Ectodermal cell (in vitro differentiated cells): ENCODE measurements at regions not wholly inside any gene's neighbourhood (a gene's known extent, or its start where the extent isn't known, plus 50 kb on each side); places are given as distances from the start of the nearest gene placed in this dataset.

Source experiments
- H3K27ac ChIP-seq: 2 replicates; pipeline ENCODE4 v1.7.0; 2013; ENCODE audit warnings: mild to moderate bottlenecking, low read depth, low read length; ENCODE audit not compliant: insufficient read depth, poor library complexity, severe bottlenecking
- H3K27me3 ChIP-seq: 2 replicates; pipeline ENCODE4 v1.7.0; 2013; ENCODE audit warnings: mild to moderate bottlenecking, low read length; ENCODE audit not compliant: insufficient read depth, control insufficient read depth, poor library complexity, severe bottlenecking
- H3K36me3 ChIP-seq: one replicate; pipeline ENCODE4 v1.7.0; 2013; ENCODE audit warnings: low read length; ENCODE audit not compliant: control insufficient read depth, insufficient read depth
- H3K4me1 ChIP-seq: one replicate; pipeline ENCODE4 v1.7.0; 2013; ENCODE audit warnings: low read length; ENCODE audit not compliant: control insufficient read depth, insufficient read depth
- H3K4me3 ChIP-seq: 2 replicates; pipeline ENCODE4 v1.7.0; 2013; ENCODE audit warnings: low read depth, low read length, control low read depth; ENCODE audit not compliant: insufficient read depth
- H3K9me3 ChIP-seq: 2 replicates; pipeline ENCODE4 v1.7.0; 2013; ENCODE audit warnings: mild to moderate bottlenecking, low read length, moderate library complexity; ENCODE audit not compliant: control insufficient read depth
- WGBS, 2 experiments: methylation state at CpG; one replicate each; pipeline ENCODE4 v1.1.7; 2013; ENCODE audit warnings: missing lambda C conversion rate in 2 of 2; 5-methylcytosine and 5-hydroxymethylcytosine counted together

GRCh38 chr11:127624306-127624856 is 623.8 kb upstream of the KIRREL3 start:
- H3K27me3 ChIP-seq: no peaks in the 10 kb centered on the region
- no peaks in the 10 kb centered on the region for H3K9me3 ChIP-seq
- 94 to 95% methylated on average over 10 of the region's 10 CpGs for WGBS, 2 experiments
- no peak overlapping the region for H3K4me3 ChIP-seq
- no peaks in the 10 kb centered on the region for H3K36me3 ChIP-seq
- H3K4me1 ChIP-seq: no peaks in the 10 kb centered on the region
- no peak overlapping the region for H3K27ac ChIP-seq

- Histone ChIP-seq H3K27ac (no peak overlapping the region), H3K4me3 (no peak overlapping the region), H3K27me3 (no peaks in the 10 kb centered on the region)
Observed at GRCh38 chr11:127622686-127623085, 622.1 kb upstream of the KIRREL3 start.

GRCh38 chr11:127620671-127621070 is 620.1 kb upstream of the KIRREL3 start:
- Histone ChIP-seq H3K36me3 (no peaks in the 10 kb centered on the region), H3K4me1 (no peaks in the 10 kb centered on the region), H3K9me3 (no peaks in the 10 kb centered on the region), H3K4me3 (no peak overlapping the region), H3K27me3 (no peaks in the 10 kb centered on the region), H3K27ac (no peak overlapping the region)
- WGBS, 2 experiments: 88 to 100% methylated on average over 4 of the region's 4 CpGs

More at GRCh38 chr11:127622686-127623085, 622.1 kb upstream of the KIRREL3 start:
- Histone ChIP-seq H3K4me1 (no peaks in the 10 kb centered on the region), H3K9me3 (no peaks in the 10 kb centered on the region), H3K36me3 (no peaks in the 10 kb centered on the region)

- Histone ChIP-seq H3K27me3 (no peaks in the 10 kb centered on the region), H3K4me3 (no peak overlapping the region), H3K27ac (no peak overlapping the region), H3K36me3 (no peaks in the 10 kb centered on the region), H3K4me1 (no peaks in the 10 kb centered on the region), H3K9me3 (no peaks in the 10 kb centered on the region)
- WGBS, 2 experiments: 91 to 94% methylated on average over 5 of the region's 5 CpGs
Observed at GRCh38 chr11:127619946-127620345, 619.4 kb upstream of the KIRREL3 start.

- Histone ChIP-seq H3K27me3 (no peaks in the 10 kb centered on the region), H3K4me1 (no peaks in the 10 kb centered on the region), H3K36me3 (no peaks in the 10 kb centered on the region), H3K9me3 (no peaks in the 10 kb centered on the region), H3K27ac (no peak overlapping the region), H3K4me3 (no peak overlapping the region)
- 96% methylated on average over 1 of the region's 1 CpG for WGBS, 2 experiments
Observed at GRCh38 chr11:127618721-127619120, 618.2 kb upstream of the KIRREL3 start.

- Histone ChIP-seq H3K9me3 (no peaks in the 10 kb centered on the region), H3K4me3 (no peak overlapping the region), H3K27ac (no peak overlapping the region), H3K36me3 (no peaks in the 10 kb centered on the region), H3K4me1 (peaks cover 2% of the 10 kb centered on the region), H3K27me3 (no peaks in the 10 kb centered on the region)
- WGBS, 2 experiments: 90 to 91% methylated on average over 8 of the region's 8 CpGs
Observed at GRCh38 chr11:127616158-127616557, 615.6 kb upstream of the KIRREL3 start.

- H3K27me3 ChIP-seq: no peaks in the 10 kb centered on the region
- H3K36me3 ChIP-seq: no peaks in the 10 kb centered on the region
- WGBS, 2 experiments: 78 to 83% methylated on average over 1 to 2 of the region's 2 CpGs
- no peak overlapping the region for H3K4me3 ChIP-seq
- peaks cover 9% of the 10 kb centered on the region for H3K4me1 ChIP-seq
- H3K9me3 ChIP-seq: no peaks in the 10 kb centered on the region
- no peak overlapping the region for H3K27ac ChIP-seq
Observed at GRCh38 chr11:127612607-127613006, 612.0 kb upstream of the KIRREL3 start.

GRCh38 chr11:127609025-127609773 is 608.6 kb upstream of the KIRREL3 start:
- Histone ChIP-seq H3K27ac (no peak overlapping the region), H3K4me3 (no peak overlapping the region), H3K9me3 (no peaks in the 10 kb centered on the region), H3K4me1 (peaks cover 9% of the 10 kb centered on the region), H3K27me3 (no peaks in the 10 kb centered on the region), H3K36me3 (no peaks in the 10 kb centered on the region)
- WGBS, 2 experiments: 91 to 96% methylated on average over 3 of the region's 4 CpGs

- WGBS, 2 experiments: 80 to 84% methylated on average over 8 of the region's 9 CpGs
Observed at GRCh38 chr11:127607487-127608085, 607.0 kb upstream of the KIRREL3 start.

GRCh38 chr11:127601578-127601977 is 601.0 kb upstream of the KIRREL3 start:
- H3K4me3 ChIP-seq: no peak overlapping the region
- H3K27me3 ChIP-seq: no peaks in the 10 kb centered on the region

More at GRCh38 chr11:127607487-127608085, 607.0 kb upstream of the KIRREL3 start:
- Histone ChIP-seq H3K36me3 (no peaks in the 10 kb centered on the region), H3K4me1 (peaks cover 9% of the 10 kb centered on the region), H3K4me3 (no peak overlapping the region), H3K27ac (no peak overlapping the region), H3K9me3 (no peaks in the 10 kb centered on the region), H3K27me3 (no peaks in the 10 kb centered on the region)

More at GRCh38 chr11:127601578-127601977, 601.0 kb upstream of the KIRREL3 start:
- H3K9me3 ChIP-seq: no peaks in the 10 kb centered on the region
- 59 to 67% methylated on average over 3 of the region's 3 CpGs for WGBS, 2 experiments
- H3K4me1 ChIP-seq: no peaks in the 10 kb centered on the region
- no peak overlapping the region for H3K27ac ChIP-seq
- H3K36me3 ChIP-seq: no peaks in the 10 kb centered on the region
